OCI-LY3 (cell line): ENCODE measurements at regions not wholly inside any gene's neighbourhood (a gene's known extent, or its start where the extent isn't known, plus 50 kb on each side); places are given as distances from the start of the nearest gene placed in this dataset.

Experiments used
- EZH2phosphoT487 ChIP-seq: fragments of 200-600 bp; shearing (Covaris generic); IDR thresholded peaks from 2 replicates; pipeline ENCODE4 v1.6.1; 2018; ENCODE audit warnings: antibody characterized with exemption, mixed run types, low read depth
- TF ChIP-seq, protein P1 (sequence below): fragments of 200-600, 300-600 bp; sonication (generic); IDR thresholded peaks from 2 replicates; pipeline ENCODE4 v1.5.1; 2014; ENCODE audit warnings: antibody characterized with exemption, low read length, low read depth

DNA sequence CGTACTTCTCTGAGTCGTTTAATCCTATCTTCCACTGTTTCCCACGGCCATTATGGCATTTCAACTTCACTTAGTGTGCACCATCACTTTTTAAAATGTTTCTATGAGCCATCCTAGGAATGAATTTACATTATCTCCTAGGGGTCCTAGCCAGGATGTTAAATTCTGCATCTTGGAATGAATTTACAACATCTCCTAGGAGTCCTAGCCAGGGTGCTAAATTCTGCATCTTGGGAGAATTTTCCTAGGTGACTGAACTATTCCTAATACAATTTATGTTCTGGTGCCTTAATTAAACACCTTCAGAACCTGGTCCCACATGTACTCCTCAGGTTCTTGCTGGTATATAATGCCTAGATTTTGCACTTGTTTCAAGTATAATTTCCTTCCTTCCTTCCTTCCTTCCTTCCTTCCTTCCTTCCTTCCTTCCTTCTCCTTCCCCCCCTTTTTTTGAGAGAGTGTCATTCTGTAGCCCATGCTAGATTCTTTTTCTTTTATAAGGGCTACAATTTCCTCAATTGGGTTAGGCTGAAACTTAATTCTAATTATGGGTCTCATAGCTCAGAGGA is 72.1 kb downstream of the TBR1 start:
- TF ChIP-seq, protein P1, sequence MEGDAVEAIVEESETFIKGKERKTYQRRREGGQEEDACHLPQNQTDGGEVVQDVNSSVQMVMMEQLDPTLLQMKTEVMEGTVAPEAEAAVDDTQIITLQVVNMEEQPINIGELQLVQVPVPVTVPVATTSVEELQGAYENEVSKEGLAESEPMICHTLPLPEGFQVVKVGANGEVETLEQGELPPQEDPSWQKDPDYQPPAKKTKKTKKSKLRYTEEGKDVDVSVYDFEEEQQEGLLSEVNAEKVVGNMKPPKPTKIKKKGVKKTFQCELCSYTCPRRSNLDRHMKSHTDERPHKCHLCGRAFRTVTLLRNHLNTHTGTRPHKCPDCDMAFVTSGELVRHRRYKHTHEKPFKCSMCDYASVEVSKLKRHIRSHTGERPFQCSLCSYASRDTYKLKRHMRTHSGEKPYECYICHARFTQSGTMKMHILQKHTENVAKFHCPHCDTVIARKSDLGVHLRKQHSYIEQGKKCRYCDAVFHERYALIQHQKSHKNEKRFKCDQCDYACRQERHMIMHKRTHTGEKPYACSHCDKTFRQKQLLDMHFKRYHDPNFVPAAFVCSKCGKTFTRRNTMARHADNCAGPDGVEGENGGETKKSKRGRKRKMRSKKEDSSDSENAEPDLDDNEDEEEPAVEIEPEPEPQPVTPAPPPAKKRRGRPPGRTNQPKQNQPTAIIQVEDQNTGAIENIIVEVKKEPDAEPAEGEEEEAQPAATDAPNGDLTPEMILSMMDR = no peak
- TF ChIP-seq EZH2phosphoT487 = no peak
